Common myeloid progenitor, CD34-positive (primary cell): ENCODE measurements at regions not wholly inside any gene's neighbourhood (a gene's known extent, or its start where the extent isn't known, plus 50 kb on each side); places are given as distances from the start of the nearest gene placed in this dataset.

Experiments used
- CTCF ChIA-PET: fragments of 350-600 bp; sonication (Branson Sonifier 250); formaldehyde crosslinking; loops from one replicate; lab custom pipeline; 2021; ENCODE audit warnings: antibody characterized with exemption; lab: Charles Lee
- POLR2A ChIA-PET: fragments of 350-600 bp; sonication (Branson Sonifier 250); formaldehyde crosslinking; loops from one replicate; lab custom pipeline; 2021; ENCODE audit warnings: antibody characterized with exemption; lab: Charles Lee
- DNase-seq, 3 donors: peaks; one replicate each; pipeline versions ENCODE4 v3.0.0 to v3.0.0-alpha.2; 2013
- H3K27ac ChIP-seq, 2 experiments: 1 replicate in 1 of 2; 2 replicates in 1 of 2; pipeline ENCODE4 v1.7.0; 2013; ENCODE audit warnings: inconsistent platforms in 2 of 2, low read length in 2 of 2, mild to moderate bottlenecking in 2 of 2, low read depth in 1 of 2, moderate library complexity in 1 of 2; ENCODE audit not compliant: severe bottlenecking in 2 of 2, insufficient read depth in 1 of 2, poor library complexity in 1 of 2
- H3K27me3 ChIP-seq, 5 experiments: replicated peaks in 2 of 5; 1 replicate in 3 of 5; 2 replicates in 2 of 5; pipeline versions ENCODE4 v1.6.1 to v1.7.0; 2013; ENCODE audit warnings: low read length in 4 of 5, mild to moderate bottlenecking in 2 of 5, moderate library complexity in 2 of 5, inconsistent platforms in 1 of 5; ENCODE audit not compliant: insufficient read depth in 5 of 5, control insufficient read depth in 4 of 5
- H3K36me3 ChIP-seq, 4 experiments: 1 replicate in 2 of 4; 2 replicates in 2 of 4; pipeline versions ENCODE4 v1.6.1 to v1.7.0; 2013; ENCODE audit warnings: low read length in 3 of 4, control low read depth in 1 of 4, mild to moderate bottlenecking in 1 of 4; ENCODE audit not compliant: control insufficient read depth in 4 of 4, insufficient read depth in 4 of 4
- H3K4me1 ChIP-seq, 4 experiments: 1 replicate in 3 of 4; 2 replicates in 1 of 4; pipeline versions ENCODE4 v1.6.1 to v1.7.1; 2013; ENCODE audit warnings: low read length in 3 of 4, mild to moderate bottlenecking in 3 of 4, control low read depth in 1 of 4, inconsistent platforms in 1 of 4, moderate library complexity in 1 of 4; ENCODE audit not compliant: control insufficient read depth in 4 of 4, insufficient read depth in 4 of 4; ENCODE audit errors: control extremely low read depth in 1 of 4
- H3K4me3 ChIP-seq, 7 experiments: 1 replicate in 4 of 7; 2 replicates in 3 of 7; pipeline versions ENCODE4 v1.5.1 to v1.7.0; 2013; ENCODE audit warnings: mild to moderate bottlenecking in 7 of 7, low read length in 6 of 7, moderate library complexity in 6 of 7, inconsistent platforms in 2 of 7, low read depth in 2 of 7, control low read depth in 1 of 7; ENCODE audit not compliant: insufficient read depth in 4 of 7, control insufficient read depth in 1 of 7; ENCODE audit errors: extremely low read depth in 1 of 7
- H3K9me3 ChIP-seq, 5 experiments: 1 replicate in 4 of 5; 2 replicates in 1 of 5; pipeline versions ENCODE4 v1.6.1 to v1.7.1; 2013; ENCODE audit warnings: low read length in 4 of 5, mild to moderate bottlenecking in 2 of 5, inconsistent platforms in 1 of 5, low read depth in 1 of 5, moderate library complexity in 1 of 5; ENCODE audit not compliant: control insufficient read depth in 4 of 5, insufficient read depth in 2 of 5; ENCODE audit errors: control extremely low read depth in 1 of 5
- WGBS: methylation state at CpG from one replicate; pipeline ENCODE4 v1.1.5; 2013; ENCODE audit not compliant: insufficient coverage; 5-methylcytosine and 5-hydroxymethylcytosine counted together

- H3K4me1 ChIP-seq, result peaks cover 0 to 12% (median 7%) of the 10 kb centered on the region in 4 experiments
- CTCF ChIA-PET, result no interaction called here
- POLR2A ChIA-PET, result no interaction called here
- no peak overlapping the region for H3K4me3 ChIP-seq
- no peaks in the 10 kb centered on the region for H3K36me3 ChIP-seq
- no peak for DNase-seq
- 98% methylated on average over 11 of the region's 12 CpGs for WGBS
- H3K27ac ChIP-seq, result no peak overlapping the region
- no peaks in the 10 kb centered on the region for H3K9me3 ChIP-seq
- peaks cover 6 to 70% (median 25%) of the 10 kb centered on the region in 5 experiments for H3K27me3 ChIP-seq
Measured at GRCh38 chr14:101460986-101461750, 100.1 kb upstream of the DIO3 start.

GRCh38 chr14:101461891-101462290, 99.4 kb upstream of the DIO3 start:
- H3K27me3 ChIP-seq, result peaks cover 6 to 63% (median 18%) of the 10 kb centered on the region in 5 experiments
- WGBS, result 97% methylated on average over 6 of the region's 8 CpGs

GRCh38 chr14:101462726-101463565, 98.3 kb upstream of the DIO3 start:
- Histone ChIP-seq H3K27ac (no peak overlapping the region), H3K27me3 (peaks cover 6 to 55% (median 18%) of the 10 kb centered on the region in 5 experiments), H3K4me3 (no peak overlapping the region), H3K36me3 (no peaks in the 10 kb centered on the region), H3K9me3 (no peaks in the 10 kb centered on the region), H3K4me1 (peaks cover 0 to 10% (median 7%) of the 10 kb centered on the region in 4 experiments)
- 93% methylated on average over 15 of the region's 15 CpGs for WGBS
- CTCF ChIA-PET, result no interaction called here
- POLR2A ChIA-PET, result no interaction called here
- DNase-seq, result no peak

More at GRCh38 chr14:101461891-101462290, 99.4 kb upstream of the DIO3 start:
- ChIA-PET CTCF (no interaction called here), POLR2A (no interaction called here)
- Histone ChIP-seq H3K9me3 (no peaks in the 10 kb centered on the region), H3K27ac (no peak overlapping the region), H3K4me1 (peaks cover 0 to 10% (median 7%) of the 10 kb centered on the region in 4 experiments), H3K36me3 (no peaks in the 10 kb centered on the region), H3K4me3 (no peak overlapping the region)
- DNase-seq, result no peak

GRCh38 chr14:101463566-101464171, 97.6 kb upstream of the DIO3 start:
- Histone ChIP-seq H3K4me1 (peaks cover 0 to 8% (median 6%) of the 10 kb centered on the region in 4 experiments), H3K9me3 (no peaks in the 10 kb centered on the region), H3K4me3 (no peak overlapping the region), H3K36me3 (no peaks in the 10 kb centered on the region), H3K27ac (no peak overlapping the region), H3K27me3 (peaks cover 6 to 48% (median 18%) of the 10 kb centered on the region in 5 experiments)
- CTCF ChIA-PET, result no interaction called here
- 91% methylated on average over 1 of the region's 1 CpG for WGBS
- POLR2A ChIA-PET, result no interaction called here
- DNase-seq, result no peak

- WGBS, result 99% methylated on average over 12 of the region's 17 CpGs
- Histone ChIP-seq H3K27me3 (peaks cover 6 to 40% (median 14%) of the 10 kb centered on the region in 5 experiments), H3K4me3 (no peak overlapping the region), H3K27ac (no peak overlapping the region), H3K9me3 (no peaks in the 10 kb centered on the region), H3K36me3 (no peaks in the 10 kb centered on the region), H3K4me1 (peaks cover 0 to under 1% (median under 1%) of the 10 kb centered on the region in 4 experiments)
- DNase-seq, result no peak
- ChIA-PET POLR2A (no interaction called here), CTCF (no interaction called here)
Measured at GRCh38 chr14:101464310-101464983, 96.8 kb upstream of the DIO3 start.

- Histone ChIP-seq H3K4me3 (no peak overlapping the region), H3K4me1 (no peaks in the 10 kb centered on the region), H3K9me3 (no peaks in the 10 kb centered on the region), H3K27ac (no peak overlapping the region), H3K36me3 (no peaks in the 10 kb centered on the region), H3K27me3 (peaks cover 2 to 33% (median 14%) of the 10 kb centered on the region in 5 experiments)
- 88% methylated on average over 14 of the region's 14 CpGs for WGBS
- DNase-seq, result no peak
- ChIA-PET POLR2A (no interaction called here), CTCF (no interaction called here)
Measured at GRCh38 chr14:101464984-101465794, 96.1 kb upstream of the DIO3 start.
